Uterus (tissue), 3 donors: ENCODE measurements at regions not wholly inside any gene's neighbourhood (a gene's known extent, or its start where the extent isn't known, plus 50 kb on each side); places are given as distances from the start of the nearest gene placed in this dataset.
"Not testable (repeated sequence)": the region's sequence is repeated elsewhere in the genome, so short reads cannot be mapped to it uniquely, and the experiment has no call there.

ENCODE experiments used
- DNase-seq, 2 donors: peaks; one replicate each; pipeline ENCODE4 v3.0.0-alpha.2; 2019 to 2020
- H3K27ac ChIP-seq, 2 donors: fragments of 200-600 bp; sonication (generic); 1 replicate in 1 of 2; 2 replicates in 1 of 2; pipeline ENCODE4 v1.5.1; 2016 to 2018
- H3K27me3 ChIP-seq, 2 donors: fragments of 200-600 bp; sonication (generic); one replicate each; pipeline ENCODE4 v1.5.1; 2018 to 2019; ENCODE audit warnings: control low read depth in 1 of 2
- H3K36me3 ChIP-seq, 2 donors: fragments of 200-600 bp; sonication (generic); one replicate each; pipeline ENCODE4 v1.5.1; 2019; ENCODE audit warnings: control low read depth in 1 of 2
- H3K4me1 ChIP-seq, 2 donors: fragments of 200-600 bp; sonication (generic); one replicate each; pipeline ENCODE4 v1.5.1; 2018 to 2019; ENCODE audit warnings: control low read depth in 1 of 2
- H3K4me3 ChIP-seq, 2 donors: fragments of 200-600 bp; sonication (generic); 1 replicate in 1 of 2; 2 replicates in 1 of 2; pipeline ENCODE4 v1.5.1; 2018 to 2019; ENCODE audit warnings: mild to moderate bottlenecking in 1 of 2
- H3K9me3 ChIP-seq, 2 donors: fragments of 200-600 bp; sonication (generic); one replicate each; pipeline ENCODE4 v1.5.1; 2019; ENCODE audit warnings: control low read depth in 1 of 2
- POLR2A ChIP-seq, 2 donors: fragments of 450-650 bp; IDR thresholded peaks; one replicate each; pipeline ENCODE4 v1.6.1; 2016; ENCODE audit warnings: antibody characterized with exemption in 2 of 2, mild to moderate bottlenecking in 1 of 2, moderate library complexity in 1 of 2
- intact Hi-C: fragments of 100-400 bp; cut with DNase I; formaldehyde crosslinking; loops from one replicate; pipeline ENCODE4 v1.15.1; 2023; ENCODE audit warnings: low total_unique reads
- TF ChIP-seq, protein P1 (sequence below), 4 experiments: fragments of 200-600 bp in 2 of 4; fragments of 450-650 bp in 2 of 4; sonication (generic) in 2 of 4; IDR thresholded peaks; one replicate each; pipeline ENCODE4 v1.5.1; 2016 to 2019; ENCODE audit warnings: antibody characterized with exemption in 4 of 4, mild to moderate bottlenecking in 2 of 4, moderate library complexity in 1 of 4
- donor health status: DM: yes; HTN: yes; CAD: no.

DNA sequence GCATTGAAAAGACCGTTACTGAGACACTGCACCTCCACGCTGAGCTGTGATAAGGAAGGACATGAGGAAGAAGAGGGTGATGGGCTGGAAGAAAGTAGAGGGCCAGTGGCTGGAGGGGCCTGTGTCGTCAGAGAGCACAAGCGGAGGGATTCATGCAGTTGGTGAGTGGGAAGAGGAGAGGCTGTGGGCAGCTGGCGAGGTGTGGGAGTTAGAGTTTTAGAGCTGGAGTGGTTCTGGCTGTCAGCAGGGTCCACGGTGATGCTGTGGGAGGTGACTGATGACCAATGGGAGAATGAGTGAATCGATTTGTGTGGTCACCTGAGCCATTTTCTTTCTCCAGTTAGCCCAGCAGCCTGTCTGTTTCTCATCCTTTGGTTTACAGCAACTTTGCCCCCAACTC, 66.2 kb upstream of the SLC2A1 start:
- Histone ChIP-seq H3K27me3 (no peaks in the 10 kb centered on the region), H3K4me1 (no peaks in the 10 kb centered on the region), H3K36me3 (no peaks in the 10 kb centered on the region), H3K4me3 (no peak overlapping the region), H3K27ac (no peak overlapping the region), H3K9me3 (no peaks in the 10 kb centered on the region)
- intact Hi-C loops: no loop called here
- TF ChIP-seq POLR2A (IDR thresholded peaks at IDR 0.05): no peak
- TF ChIP-seq, protein P1, sequence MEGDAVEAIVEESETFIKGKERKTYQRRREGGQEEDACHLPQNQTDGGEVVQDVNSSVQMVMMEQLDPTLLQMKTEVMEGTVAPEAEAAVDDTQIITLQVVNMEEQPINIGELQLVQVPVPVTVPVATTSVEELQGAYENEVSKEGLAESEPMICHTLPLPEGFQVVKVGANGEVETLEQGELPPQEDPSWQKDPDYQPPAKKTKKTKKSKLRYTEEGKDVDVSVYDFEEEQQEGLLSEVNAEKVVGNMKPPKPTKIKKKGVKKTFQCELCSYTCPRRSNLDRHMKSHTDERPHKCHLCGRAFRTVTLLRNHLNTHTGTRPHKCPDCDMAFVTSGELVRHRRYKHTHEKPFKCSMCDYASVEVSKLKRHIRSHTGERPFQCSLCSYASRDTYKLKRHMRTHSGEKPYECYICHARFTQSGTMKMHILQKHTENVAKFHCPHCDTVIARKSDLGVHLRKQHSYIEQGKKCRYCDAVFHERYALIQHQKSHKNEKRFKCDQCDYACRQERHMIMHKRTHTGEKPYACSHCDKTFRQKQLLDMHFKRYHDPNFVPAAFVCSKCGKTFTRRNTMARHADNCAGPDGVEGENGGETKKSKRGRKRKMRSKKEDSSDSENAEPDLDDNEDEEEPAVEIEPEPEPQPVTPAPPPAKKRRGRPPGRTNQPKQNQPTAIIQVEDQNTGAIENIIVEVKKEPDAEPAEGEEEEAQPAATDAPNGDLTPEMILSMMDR (IDR thresholded peaks at IDR 0.05): no peak
- DNase-seq: no peak

DNA sequence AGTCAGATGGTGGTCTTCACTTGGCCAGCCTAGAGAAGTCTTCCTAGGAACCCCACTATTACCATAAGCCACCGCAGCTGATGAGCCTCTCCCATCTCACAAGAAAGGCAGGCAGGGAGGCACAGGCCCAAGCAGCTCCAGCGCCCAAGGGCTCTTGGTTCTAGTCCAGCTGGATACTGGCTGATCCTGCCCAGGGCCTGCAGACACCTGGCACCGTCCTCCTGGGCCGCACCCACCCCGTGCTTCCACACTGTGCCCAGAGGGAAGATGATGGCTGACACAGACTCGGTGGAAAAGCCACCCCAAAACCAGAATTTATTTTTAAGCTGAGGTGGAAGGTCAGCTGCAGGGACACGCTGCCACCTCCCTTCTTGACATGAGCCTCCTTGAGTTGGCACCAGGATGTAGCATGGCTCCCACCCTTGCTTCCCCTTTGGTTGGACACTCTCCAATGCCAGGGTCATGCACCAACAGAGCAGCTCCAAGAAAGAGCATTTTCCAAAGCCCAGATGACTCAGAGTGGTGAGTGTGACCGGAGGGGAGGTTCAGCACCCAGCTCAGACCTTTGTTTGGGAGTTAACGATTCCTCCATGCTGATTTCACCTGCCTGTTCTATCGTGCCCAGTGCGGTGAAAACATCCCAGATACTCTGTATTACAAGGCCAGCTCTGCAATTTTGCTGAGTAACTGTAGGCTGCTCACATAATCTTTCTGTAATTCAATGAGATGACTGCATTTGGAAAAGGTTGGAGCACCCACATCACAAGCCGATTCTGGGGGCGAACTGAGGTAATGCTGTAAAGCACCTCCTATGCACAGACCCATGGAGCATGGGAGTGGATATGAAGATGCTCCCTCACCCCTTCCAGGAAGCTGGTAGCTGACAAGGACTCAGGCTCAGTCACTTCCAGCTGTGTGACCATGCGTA, 63.1 kb upstream of the SLC2A1 start:
- Histone ChIP-seq H3K9me3 (no peaks in the 10 kb centered on the region), H3K27ac (no peak overlapping the region), H3K4me1 (no peaks in the 10 kb centered on the region), H3K27me3 (no peaks in the 10 kb centered on the region), H3K4me3 (no peak overlapping the region), H3K36me3 (no peaks in the 10 kb centered on the region)
- DNase-seq: no peak
- intact Hi-C loops: no loop called here
- no peak for TF ChIP-seq POLR2A (IDR thresholded peaks at IDR 0.05)
- TF ChIP-seq, protein P1 (IDR thresholded peaks at IDR 0.05): no peak

DNA sequence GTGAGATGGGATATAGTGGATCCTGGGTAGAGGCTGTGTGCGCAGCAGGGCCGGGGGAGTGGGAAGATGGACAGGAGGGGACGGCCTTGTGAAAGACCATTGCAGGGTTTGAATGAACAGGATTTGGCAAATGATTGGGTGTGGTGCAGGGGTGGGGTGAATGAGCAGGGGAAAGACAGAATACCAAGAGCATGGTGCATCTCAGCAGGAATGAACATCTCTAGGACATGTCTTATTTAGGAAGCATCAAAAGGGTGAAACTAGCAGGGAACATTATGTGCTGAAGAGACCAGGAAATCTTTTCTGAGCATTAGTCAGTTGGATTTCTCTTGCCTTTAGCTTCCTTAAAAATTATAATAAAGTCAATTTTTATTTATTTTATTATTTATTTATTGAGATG, 60.6 kb upstream of the SLC2A1 start:
- TF ChIP-seq, protein P1 (IDR thresholded peaks at IDR 0.05): no peak
- TF ChIP-seq POLR2A (IDR thresholded peaks at IDR 0.05): no peak
- Histone ChIP-seq H3K27me3 (no peaks in the 10 kb centered on the region), H3K36me3 (no peaks in the 10 kb centered on the region), H3K4me1 (no peaks in the 10 kb centered on the region), H3K27ac (no peak overlapping the region), H3K4me3 (no peak overlapping the region), H3K9me3 (no peaks in the 10 kb centered on the region)
- DNase-seq: no peak
- intact Hi-C loops: no loop called here

DNA sequence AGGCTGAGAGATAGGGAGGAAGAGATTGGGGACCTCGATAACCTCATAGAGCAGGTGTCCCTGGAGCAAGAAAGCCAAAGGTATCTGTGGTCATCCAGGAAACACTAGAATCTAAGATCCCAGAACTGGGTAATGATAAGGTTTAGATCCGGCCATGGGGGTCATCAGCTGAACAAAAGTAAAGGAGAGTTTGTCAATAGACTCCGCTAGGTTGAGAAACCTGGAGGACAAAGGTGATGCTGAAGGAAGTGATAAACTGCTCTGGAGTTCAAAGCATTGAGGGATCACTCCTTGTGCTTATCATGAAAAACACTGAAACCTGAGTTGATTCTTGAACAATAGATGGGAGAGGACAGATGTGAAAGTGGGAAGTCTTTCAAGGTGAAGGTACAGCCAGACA, 59.5 kb upstream of the SLC2A1 start:
- Histone ChIP-seq H3K4me1 (no peaks in the 10 kb centered on the region), H3K27me3 (no peaks in the 10 kb centered on the region), H3K4me3 (no peak overlapping the region), H3K27ac (no peak overlapping the region), H3K9me3 (no peaks in the 10 kb centered on the region), H3K36me3 (no peaks in the 10 kb centered on the region)
- intact Hi-C loops: no loop called here
- no peak for DNase-seq
- TF ChIP-seq POLR2A (IDR thresholded peaks at IDR 0.05): no peak

DNA sequence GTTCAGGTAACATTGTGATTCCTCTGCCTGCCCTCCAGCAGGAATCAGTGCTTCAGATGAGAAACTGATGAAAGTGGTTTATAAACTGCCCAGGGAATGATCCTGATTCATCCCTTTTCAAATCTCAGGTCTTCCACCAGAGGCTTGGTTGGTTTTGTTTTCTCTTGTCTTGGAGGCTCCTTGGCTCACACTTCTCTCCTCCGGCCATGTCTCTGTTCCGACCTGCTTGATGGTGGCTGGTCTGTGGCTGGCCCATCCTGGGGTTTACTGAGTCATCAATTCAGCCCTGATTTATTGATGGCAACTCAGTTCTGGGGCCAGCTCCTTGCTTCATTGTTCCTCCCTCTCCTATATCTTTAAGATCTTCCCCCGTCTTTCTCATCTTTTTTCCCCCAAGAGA, 56.6 kb upstream of the SLC2A1 start:
- TF ChIP-seq, protein P1 (IDR thresholded peaks at IDR 0.05): no peak
- TF ChIP-seq POLR2A (IDR thresholded peaks at IDR 0.05): no peak
- Histone ChIP-seq H3K36me3 (no peaks in the 10 kb centered on the region), H3K27me3 (no peaks in the 10 kb centered on the region), H3K27ac (no peak overlapping the region), H3K9me3 (no peaks in the 10 kb centered on the region), H3K4me3 (no peak overlapping the region), H3K4me1 (no peaks in the 10 kb centered on the region)
- intact Hi-C loops: no loop called here
- DNase-seq: no peak

DNA sequence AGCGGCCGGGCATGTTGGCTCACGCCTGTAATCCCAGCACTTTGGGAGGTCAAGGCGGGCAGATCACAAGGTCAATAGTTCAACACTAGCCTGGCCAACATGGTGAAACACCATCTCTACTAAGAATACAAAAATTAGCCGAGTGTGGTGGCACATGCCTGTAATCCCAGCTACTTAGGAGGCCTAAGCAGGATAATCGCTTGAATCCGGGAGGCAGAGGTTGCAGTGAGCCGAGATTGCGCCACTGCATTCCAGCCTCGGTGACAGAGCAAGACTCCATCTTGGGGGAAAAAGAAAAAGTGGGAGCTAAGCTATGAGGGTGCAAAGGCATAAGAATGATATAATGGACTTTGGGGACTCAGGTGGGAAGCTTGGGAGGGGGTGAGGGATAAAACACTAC, 55.9 kb upstream of the SLC2A1 start:
- H3K9me3 ChIP-seq, H3K4me3 ChIP-seq, DNase-seq, H3K27ac ChIP-seq, H3K4me1 ChIP-seq, H3K27me3 ChIP-seq, intact Hi-C loops, H3K36me3 ChIP-seq: not testable (repeated sequence)
